ENCODE measurements at regions not wholly inside any gene's neighbourhood (a gene's known extent, or its start where the extent isn't known, plus 50 kb on each side); places are given as distances from the start of the nearest gene placed in this dataset.

- TF ChIP-seq, protein P1, sequence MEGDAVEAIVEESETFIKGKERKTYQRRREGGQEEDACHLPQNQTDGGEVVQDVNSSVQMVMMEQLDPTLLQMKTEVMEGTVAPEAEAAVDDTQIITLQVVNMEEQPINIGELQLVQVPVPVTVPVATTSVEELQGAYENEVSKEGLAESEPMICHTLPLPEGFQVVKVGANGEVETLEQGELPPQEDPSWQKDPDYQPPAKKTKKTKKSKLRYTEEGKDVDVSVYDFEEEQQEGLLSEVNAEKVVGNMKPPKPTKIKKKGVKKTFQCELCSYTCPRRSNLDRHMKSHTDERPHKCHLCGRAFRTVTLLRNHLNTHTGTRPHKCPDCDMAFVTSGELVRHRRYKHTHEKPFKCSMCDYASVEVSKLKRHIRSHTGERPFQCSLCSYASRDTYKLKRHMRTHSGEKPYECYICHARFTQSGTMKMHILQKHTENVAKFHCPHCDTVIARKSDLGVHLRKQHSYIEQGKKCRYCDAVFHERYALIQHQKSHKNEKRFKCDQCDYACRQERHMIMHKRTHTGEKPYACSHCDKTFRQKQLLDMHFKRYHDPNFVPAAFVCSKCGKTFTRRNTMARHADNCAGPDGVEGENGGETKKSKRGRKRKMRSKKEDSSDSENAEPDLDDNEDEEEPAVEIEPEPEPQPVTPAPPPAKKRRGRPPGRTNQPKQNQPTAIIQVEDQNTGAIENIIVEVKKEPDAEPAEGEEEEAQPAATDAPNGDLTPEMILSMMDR (conservative IDR thresholded peaks at IDR 0.05; ENCODE audit: low read length): no peak
- no peak for TF ChIP-seq EZH2phosphoT487 (IDR thresholded peaks at IDR 0.05; ENCODE audit: borderline replicate concordance, low read depth, low read length)
These were observed 390.4 kb downstream of the EFNB2 start for GRCh38 chr13:106145070-106145469.

Measured in OCI-LY7 (cell line).